ENCODE measurements at regions not wholly inside any gene's neighbourhood (a gene's known extent, or its start where the extent isn't known, plus 50 kb on each side); places are given as distances from the start of the nearest gene placed in this dataset.

- no peak for TF ChIP-seq VEZF1 (CRISPR knock-in tag; IDR thresholded peaks at IDR 0.05)
- peak; percentile 47; the same call in 1 of the 2 replicates for TF ChIP-seq FOXM1 (IDR thresholded peaks at IDR 0.05; ENCODE audit: low read depth)
- TF ChIP-seq FOXM1 (CRISPR knock-in tag; IDR thresholded peaks at IDR 0.05; ENCODE audit: low read depth) = no peak
- TF ChIP-seq CREB3 (tag; conservative IDR thresholded peaks at IDR 0.05; ENCODE audit: low read depth) = no peak
- TF ChIP-seq RCOR1 (IDR thresholded peaks at IDR 0.05; ENCODE audit: borderline replicate concordance in 1 of 2, low read depth in 2 of 2, low read length in 2 of 2) = peak in 1 of 2 experiments; percentile 37; a peak in 1 of 4 replicates
- TF ChIP-seq ZNF561 (CRISPR knock-in tag; conservative IDR thresholded peaks at IDR 0.05) = no peak
- no peak for TF ChIP-seq PHF21A (IDR thresholded peaks at IDR 0.05; ENCODE audit: borderline replicate concordance, low read depth)
- TF ChIP-seq MTA1 (IDR thresholded peaks at IDR 0.05; ENCODE audit: borderline replicate concordance) = no peak
- TF ChIP-seq LEF1 (IDR thresholded peaks at IDR 0.05) = peak; percentile 43; the same call in 1 of the 2 replicates
- TF ChIP-seq SMARCC2 (IDR thresholded peaks at IDR 0.05; ENCODE audit: low read depth) = peak; percentile 56; the same call in 1 of the 2 replicates
- no peak for TF ChIP-seq ZNF140 (CRISPR knock-in tag; IDR thresholded peaks at IDR 0.05)
- no peak for TF ChIP-seq ZNF445 (CRISPR knock-in tag; IDR thresholded peaks at IDR 0.05; ENCODE audit: low read depth)
- TF ChIP-seq BRD4 (IDR thresholded peaks at IDR 0.05) = no peak
- no peak for TF ChIP-seq SP2 (IDR thresholded peaks at IDR 0.05; ENCODE audit: extremely low read depth, low read depth, low read length, poor library complexity, severe bottlenecking)
- no peak for TF ChIP-seq SIN3A (IDR thresholded peaks at IDR 0.05; ENCODE audit: borderline replicate concordance in 2 of 2, control insufficient read depth in 1 of 2, low read depth in 2 of 2, low read length in 2 of 2)
- no peak for TF ChIP-seq KDM2B (CRISPR knock-in tag; IDR thresholded peaks at IDR 0.05)
- TF ChIP-seq ARID2 (IDR thresholded peaks at IDR 0.05) = no peak
- TF ChIP-seq SMARCE1 (IDR thresholded peaks at IDR 0.05) = peak; percentile 71; the same call in 1 of the 2 replicates
- no peak for TF ChIP-seq TARDBP (IDR thresholded peaks at IDR 0.05)
- no peak for TF ChIP-seq ATF4 (CRISPR knock-in tag; IDR thresholded peaks at IDR 0.05)
- TF ChIP-seq ZFP1 (CRISPR knock-in tag; IDR thresholded peaks at IDR 0.05) = no peak
- no peak for TF ChIP-seq ZNF41 (CRISPR knock-in tag; conservative IDR thresholded peaks at IDR 0.05)
- no peak for TF ChIP-seq DEAF1 (CRISPR knock-in tag; IDR thresholded peaks at IDR 0.05)
- no peak for TF ChIP-seq PHTF2 (CRISPR knock-in tag; IDR thresholded peaks at IDR 0.05)
- 0 out of 2 replicates have a peak, but pooled peaks have one; percentile 51 for TF ChIP-seq EP300 (IDR thresholded peaks at IDR 0.05; ENCODE audit: low read length)
- no peak for TF ChIP-seq ZNF408 (CRISPR knock-in tag; IDR thresholded peaks at IDR 0.05; ENCODE audit: low read depth)
Observed at GRCh38 chr12:71268598-71269280, 110.9 kb upstream of the TSPAN8 start (continued).
